Lower leg skin (tissue), 4 donors: ENCODE measurements at regions not wholly inside any gene's neighbourhood (a gene's known extent, or its start where the extent isn't known, plus 50 kb on each side); places are given as distances from the start of the nearest gene placed in this dataset.
"Not testable (repeated sequence)": the region's sequence is repeated elsewhere in the genome, so short reads cannot be mapped to it uniquely, and the experiment has no call there.

ENCODE experiments used
- DNase-seq, 2 donors: peaks; one replicate each; pipeline ENCODE4 v3.0.0-alpha.2; 2019; ENCODE audit warnings: low spot score in 2 of 2
- H3K4me3 ChIP-seq: fragments of 200-600 bp; sonication (generic); 2 replicates; pipeline ENCODE4 v1.5.1; 2017; ENCODE audit warnings: mild to moderate bottlenecking, low read depth; ENCODE audit not compliant: poor library complexity, severe bottlenecking
- POLR2A ChIP-seq, 2 donors: fragments of 450-650 bp; IDR thresholded peaks; one replicate each; pipeline ENCODE4 v1.6.1; 2016 to 2017; ENCODE audit warnings: antibody characterized with exemption in 2 of 2, mild to moderate bottlenecking in 1 of 2, moderate library complexity in 1 of 2
- WGBS, 2 donors: methylation state at CpG; one replicate each; pipeline ENCODE4 v1.1.5; 2018; 5-methylcytosine and 5-hydroxymethylcytosine counted together
- intact Hi-C: fragments of 100-400 bp; cut with DNase I; formaldehyde crosslinking; loops from one replicate; pipeline ENCODE4 v1.15.0; 2023; ENCODE audit warnings: low total_unique reads
- TF ChIP-seq, protein P1 (sequence below), 3 donors: fragments of 450-650 bp; IDR thresholded peaks; one replicate each; pipeline ENCODE4 v1.5.1; 2016; ENCODE audit warnings: antibody characterized with exemption in 3 of 3, mild to moderate bottlenecking in 3 of 3, moderate library complexity in 2 of 3

DNA sequence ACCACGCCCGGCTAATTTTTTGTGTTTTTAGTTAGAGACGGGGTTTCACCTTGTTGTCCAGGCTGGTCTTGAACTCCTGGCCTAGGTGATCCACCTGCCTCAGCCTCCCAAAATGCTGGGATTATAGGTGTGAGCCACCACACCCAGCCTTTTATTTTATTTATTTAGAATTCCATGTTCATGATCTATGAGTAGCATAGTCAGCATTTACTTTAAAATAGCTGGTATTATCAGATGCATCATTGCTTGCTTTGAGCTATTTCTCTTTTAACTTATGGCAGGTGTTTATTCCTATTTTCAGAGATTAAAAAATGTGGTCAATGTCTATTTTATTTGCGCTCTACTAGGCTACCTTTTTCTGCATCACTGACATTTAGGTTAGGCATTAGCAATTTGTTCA lies 152.0 kb downstream of the UTRN start:
- WGBS, 2 donors, result 98 to 99% methylated on average over 4 of the region's 4 CpGs
- DNase-seq, result no peak
- intact Hi-C loops, result no loop called here
- no peak for TF ChIP-seq POLR2A (IDR thresholded peaks at IDR 0.05)
- TF ChIP-seq, protein P1, sequence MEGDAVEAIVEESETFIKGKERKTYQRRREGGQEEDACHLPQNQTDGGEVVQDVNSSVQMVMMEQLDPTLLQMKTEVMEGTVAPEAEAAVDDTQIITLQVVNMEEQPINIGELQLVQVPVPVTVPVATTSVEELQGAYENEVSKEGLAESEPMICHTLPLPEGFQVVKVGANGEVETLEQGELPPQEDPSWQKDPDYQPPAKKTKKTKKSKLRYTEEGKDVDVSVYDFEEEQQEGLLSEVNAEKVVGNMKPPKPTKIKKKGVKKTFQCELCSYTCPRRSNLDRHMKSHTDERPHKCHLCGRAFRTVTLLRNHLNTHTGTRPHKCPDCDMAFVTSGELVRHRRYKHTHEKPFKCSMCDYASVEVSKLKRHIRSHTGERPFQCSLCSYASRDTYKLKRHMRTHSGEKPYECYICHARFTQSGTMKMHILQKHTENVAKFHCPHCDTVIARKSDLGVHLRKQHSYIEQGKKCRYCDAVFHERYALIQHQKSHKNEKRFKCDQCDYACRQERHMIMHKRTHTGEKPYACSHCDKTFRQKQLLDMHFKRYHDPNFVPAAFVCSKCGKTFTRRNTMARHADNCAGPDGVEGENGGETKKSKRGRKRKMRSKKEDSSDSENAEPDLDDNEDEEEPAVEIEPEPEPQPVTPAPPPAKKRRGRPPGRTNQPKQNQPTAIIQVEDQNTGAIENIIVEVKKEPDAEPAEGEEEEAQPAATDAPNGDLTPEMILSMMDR (IDR thresholded peaks at IDR 0.05), result no peak
- no peak overlapping the region for H3K4me3 ChIP-seq

DNA sequence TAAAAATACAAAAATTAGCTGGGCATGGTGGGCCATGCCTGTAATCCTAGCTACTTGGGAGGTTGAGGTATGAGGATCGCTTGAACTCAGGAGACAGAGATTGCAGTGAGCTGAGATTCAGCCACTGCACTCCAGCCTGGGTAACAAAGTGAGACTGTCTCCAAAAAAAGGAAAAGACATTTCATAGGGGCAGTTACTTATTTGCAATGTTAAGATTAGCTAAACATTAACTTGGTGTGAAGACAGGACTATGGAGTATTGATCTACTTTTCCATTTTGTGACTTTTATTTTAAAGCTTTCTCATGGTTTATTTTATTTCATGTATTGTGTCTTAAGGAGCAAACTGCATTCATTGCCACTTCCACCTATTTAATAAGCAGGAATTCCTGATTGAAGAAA lies 153.0 kb downstream of the UTRN start:
- TF ChIP-seq, protein P1 (IDR thresholded peaks at IDR 0.05), result no peak
- no peak for TF ChIP-seq POLR2A (IDR thresholded peaks at IDR 0.05)
- 85 to 100% methylated on average over 1 of the region's 1 CpG for WGBS, 2 donors
- intact Hi-C loops, result no loop called here
- H3K4me3 ChIP-seq, result no peak overlapping the region
- DNase-seq, result no peak

- no peak overlapping the region for H3K4me3 ChIP-seq
- intact Hi-C loops, result no loop called here
- DNase-seq, result no peak
- TF ChIP-seq, protein P1 (IDR thresholded peaks at IDR 0.05), result no peak
- TF ChIP-seq POLR2A (IDR thresholded peaks at IDR 0.05), result no peak
- 93 to 97% methylated on average over 4 of the region's 4 CpGs for WGBS, 2 donors
Observed at GRCh38 chr6:144439016-144439415, 153.9 kb downstream of the UTRN start.

DNA sequence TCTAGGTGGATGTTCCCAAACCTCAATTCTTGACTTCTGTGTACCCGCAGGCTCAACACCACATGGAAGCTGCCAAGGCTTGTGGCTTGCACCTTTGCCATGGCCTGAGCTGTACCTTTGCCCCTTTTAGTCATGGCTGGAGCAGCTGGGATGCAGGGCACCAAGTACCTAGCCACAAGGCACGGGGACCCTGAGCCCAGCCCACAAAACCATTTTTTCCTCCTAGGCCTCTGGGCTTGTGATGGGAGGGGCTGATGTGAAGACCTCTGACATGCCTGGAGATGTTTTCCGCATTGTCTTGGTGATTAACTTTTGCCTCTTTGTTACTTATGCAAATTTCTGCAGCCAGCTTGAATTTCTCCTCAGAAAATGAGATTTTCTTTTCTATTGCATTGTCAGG lies 156.7 kb downstream of the UTRN start:
- intact Hi-C loops, DNase-seq, H3K4me3 ChIP-seq: not testable (repeated sequence)
- 97 to 100% methylated on average over 3 of the region's 3 CpGs for WGBS, 2 donors

GRCh38 chr6:144443157-144443556 lies 158.0 kb downstream of the UTRN start:
- H3K4me3 ChIP-seq, result no peak overlapping the region
- DNase-seq, result no peak
- 81 to 83% methylated on average over 2 of the region's 2 CpGs for WGBS, 2 donors
- intact Hi-C loops, result no loop called here
- TF ChIP-seq, protein P1 (IDR thresholded peaks at IDR 0.05), result no peak
- no peak for TF ChIP-seq POLR2A (IDR thresholded peaks at IDR 0.05)

DNA sequence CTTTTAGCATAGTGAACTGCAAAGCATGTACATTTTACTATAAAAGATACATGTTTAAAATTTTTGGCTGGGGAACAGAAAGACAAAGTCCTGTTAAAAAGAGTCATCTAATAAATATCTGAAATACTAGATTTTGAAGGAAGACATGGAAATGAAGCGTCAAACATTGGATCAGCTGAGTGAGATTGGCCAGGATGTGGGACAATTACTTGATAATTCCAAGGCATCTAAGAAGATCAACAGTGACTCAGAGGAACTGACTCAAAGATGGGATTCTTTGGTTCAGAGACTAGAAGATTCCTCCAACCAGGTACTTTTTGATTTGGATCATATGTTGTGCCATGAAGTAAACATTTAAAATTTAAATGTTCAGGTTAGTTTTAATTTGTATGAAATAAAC lies 162.3 kb downstream of the UTRN start:
- TF ChIP-seq POLR2A (IDR thresholded peaks at IDR 0.05), result no peak
- intact Hi-C loops, result no loop called here
- 79 to 91% methylated on average over 1 of the region's 1 CpG for WGBS, 2 donors

DNA sequence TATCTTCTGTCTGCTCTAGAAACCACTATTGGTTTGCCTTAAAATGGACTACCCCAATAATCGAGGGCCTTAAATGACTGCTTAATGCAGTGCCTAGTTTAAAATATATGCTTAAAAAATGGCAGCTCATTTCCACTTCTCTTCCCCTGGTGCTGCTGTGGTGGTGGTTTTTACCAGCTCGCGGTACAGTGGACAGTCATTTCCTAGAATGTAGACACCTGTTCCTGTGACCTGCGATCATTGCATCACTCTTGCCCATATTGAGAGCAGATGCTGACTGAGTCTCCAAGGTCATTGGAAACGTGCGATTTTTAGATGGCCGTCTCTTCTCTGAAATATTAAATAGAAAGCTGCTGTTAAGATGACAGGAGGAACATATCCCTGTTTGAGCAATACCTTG lies 164.1 kb downstream of the UTRN start:
- DNase-seq, result no peak
- no peak overlapping the region for H3K4me3 ChIP-seq
- intact Hi-C loops, result no loop called here
- TF ChIP-seq, protein P1 (IDR thresholded peaks at IDR 0.05), result no peak
- 93 to 96% methylated on average over 7 of the region's 7 CpGs for WGBS, 2 donors

More for the DNA sequence above, 162.3 kb downstream of the UTRN start:
- DNase-seq, result no peak
- H3K4me3 ChIP-seq, result no peak overlapping the region
